G401.6 (cell line): ENCODE measurements at regions not wholly inside any gene's neighbourhood (a gene's known extent, or its start where the extent isn't known, plus 50 kb on each side); places are given as distances from the start of the nearest gene placed in this dataset.
A peak's percentile ranks its signal among the peaks of the same experiment; 100 is the strongest.

Experiments used
- FAIRE-seq: peaks from 2 replicates; lab custom pipeline; 2012; peaks lifted over from hg19 to GRCh38; lab: Jason Lieb, UNC

GRCh38 chr3:176714034-176714433, 483.2 kb downstream of the TBL1XR1 start:
- FAIRE-seq, result no peak

GRCh38 chr3:176712191-176712590, 485.1 kb downstream of the TBL1XR1 start:
- no peak for FAIRE-seq

- no peak for FAIRE-seq
Measured at GRCh38 chr3:176699288-176699687, 498.0 kb downstream of the TBL1XR1 start.

GRCh38 chr3:176697284-176697889, 499.9 kb downstream of the TBL1XR1 start:
- FAIRE-seq, result no peak

- FAIRE-seq, result no peak
Measured at GRCh38 chr3:176696816-176697215, 500.5 kb downstream of the TBL1XR1 start.

- no peak for FAIRE-seq
Measured at GRCh38 chr3:176692966-176693785, 504.1 kb downstream of the TBL1XR1 start.

GRCh38 chr3:176692199-176692965, 504.9 kb downstream of the TBL1XR1 start:
- FAIRE-seq, result no peak

GRCh38 chr3:176690083-176690869, 507.0 kb downstream of the TBL1XR1 start:
- FAIRE-seq, result no peak

GRCh38 chr3:176687754-176688153, 509.5 kb downstream of the TBL1XR1 start:
- FAIRE-seq, result no peak

- no peak for FAIRE-seq
Measured at GRCh38 chr3:176683382-176683781, 513.9 kb downstream of the TBL1XR1 start.

GRCh38 chr3:176663837-176664831, 533.1 kb downstream of the TBL1XR1 start:
- FAIRE-seq, result peak; percentile 91

- FAIRE-seq, result no peak
Measured at GRCh38 chr3:176663387-176663786, 533.9 kb downstream of the TBL1XR1 start.

GRCh38 chr3:176661432-176661964, 535.8 kb downstream of the TBL1XR1 start:
- no peak for FAIRE-seq

GRCh38 chr3:176655404-176656094, 541.7 kb downstream of the TBL1XR1 start:
- no peak for FAIRE-seq

GRCh38 chr3:176651622-176652021, 545.7 kb downstream of the TBL1XR1 start:
- FAIRE-seq, result no peak

- no peak for FAIRE-seq
Measured at GRCh38 chr3:176650478-176650877, 546.8 kb downstream of the TBL1XR1 start.

- FAIRE-seq, result no peak
Measured at GRCh38 chr3:176647987-176648386, 549.3 kb downstream of the TBL1XR1 start.

GRCh38 chr3:176633511-176633910, 563.8 kb downstream of the TBL1XR1 start:
- no peak for FAIRE-seq

- FAIRE-seq, result no peak
Measured at GRCh38 chr3:176632925-176633324, 564.4 kb downstream of the TBL1XR1 start.

GRCh38 chr3:176631165-176631564, 566.1 kb downstream of the TBL1XR1 start:
- no peak for FAIRE-seq
